Fibroblast of upper back skin (primary cell): ENCODE measurements at regions not wholly inside any gene's neighbourhood (a gene's known extent, or its start where the extent isn't known, plus 50 kb on each side); places are given as distances from the start of the nearest gene placed in this dataset.

Experiments used
- DNase-seq: peaks from one replicate; pipeline ENCODE4 v3.0.0-alpha.2; 2013

GRCh38 chr5:98096155-98096554 lies 677.3 kb upstream of the RGMB start:
- peak; percentile 81 for DNase-seq

DNA sequence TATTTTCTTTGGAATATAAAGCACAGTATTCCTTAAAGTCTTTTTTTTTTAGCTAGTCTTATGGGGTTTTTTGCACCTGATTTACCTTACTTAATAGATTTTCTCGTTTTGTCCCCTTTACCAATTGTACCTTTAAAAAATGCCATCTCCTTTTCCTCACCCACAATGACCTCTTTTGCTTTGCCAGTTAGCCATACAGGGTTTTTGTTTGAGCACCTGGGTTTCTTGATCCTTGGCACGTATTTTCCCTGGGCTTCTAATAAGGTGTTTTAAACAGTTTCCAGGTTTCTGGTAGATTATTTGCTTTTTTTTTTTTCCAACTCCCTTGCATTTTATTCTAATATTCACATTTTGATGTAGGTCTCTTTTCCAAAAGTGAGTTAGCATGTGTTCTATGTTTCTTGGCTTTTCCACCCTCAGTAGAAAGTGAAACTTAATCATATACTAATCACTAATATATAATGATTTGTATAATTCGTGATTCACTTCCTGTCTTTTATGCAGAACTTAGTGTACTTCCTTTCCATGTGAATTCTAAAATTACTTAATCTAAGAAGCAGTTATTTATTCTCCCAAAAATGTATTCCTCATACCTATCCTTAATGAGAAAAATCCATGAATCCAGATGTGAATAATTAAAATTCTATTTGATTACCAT lies 673.9 kb upstream of the RGMB start:
- DNase-seq: no peak

DNA sequence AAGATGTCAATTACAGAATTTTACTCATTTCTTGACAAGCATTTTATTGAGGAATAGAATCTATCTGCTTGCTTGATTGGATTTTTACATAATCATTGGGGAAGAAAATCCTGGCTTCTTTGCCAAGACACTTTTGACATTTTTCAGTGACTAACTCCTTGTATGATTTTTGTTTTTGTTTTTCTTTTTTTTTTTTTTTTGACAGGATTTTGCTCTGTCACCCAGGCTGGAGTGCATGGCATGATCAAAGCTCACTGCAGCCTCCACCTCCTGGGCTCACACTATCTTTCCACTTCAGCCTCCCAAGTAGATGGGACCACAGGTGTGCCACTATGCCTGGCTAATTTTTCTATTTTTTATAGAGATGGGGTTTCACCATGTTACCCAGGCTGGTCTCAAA lies 672.3 kb upstream of the RGMB start:
- DNase-seq: no peak

DNA sequence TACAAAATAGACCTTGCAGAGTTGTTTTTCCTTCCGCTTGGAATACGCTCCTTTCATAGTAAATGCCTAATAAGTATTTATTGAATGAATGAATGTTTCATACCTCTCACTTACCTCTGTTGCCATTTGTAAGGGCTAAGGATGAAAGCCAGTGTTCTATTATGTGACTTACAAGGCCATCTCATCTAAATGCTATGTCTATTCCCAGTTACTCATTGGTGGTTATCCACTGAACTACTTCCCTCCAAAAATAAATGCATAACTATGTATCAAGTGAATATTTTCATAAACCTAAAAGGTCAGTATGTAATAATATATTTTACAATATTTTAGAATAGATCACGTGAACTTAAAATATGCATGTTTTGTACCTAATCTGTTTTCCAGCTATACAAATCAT lies 670.5 kb upstream of the RGMB start:
- no peak for DNase-seq

DNA sequence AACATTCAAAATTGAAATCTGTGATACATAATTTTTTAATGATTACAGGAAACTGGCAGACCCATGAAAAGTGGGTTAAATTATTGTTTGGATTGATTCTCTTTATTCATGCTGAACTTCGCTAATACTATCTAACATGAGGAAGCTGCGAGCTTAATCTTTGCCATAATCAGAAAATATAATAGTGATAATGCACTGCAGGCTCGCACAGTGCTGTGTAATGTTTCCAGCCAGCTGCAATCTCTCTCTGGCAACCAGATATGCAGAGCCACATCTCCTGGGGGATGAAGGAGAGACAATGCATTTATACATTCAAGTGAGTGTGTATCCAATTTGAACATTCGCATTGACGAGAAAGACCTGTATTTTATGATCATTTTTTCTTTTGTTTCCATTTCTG lies 669.7 kb upstream of the RGMB start:
- DNase-seq: no peak

GRCh38 chr5:98104454-98105188 lies 668.8 kb upstream of the RGMB start:
- no peak for DNase-seq

DNA sequence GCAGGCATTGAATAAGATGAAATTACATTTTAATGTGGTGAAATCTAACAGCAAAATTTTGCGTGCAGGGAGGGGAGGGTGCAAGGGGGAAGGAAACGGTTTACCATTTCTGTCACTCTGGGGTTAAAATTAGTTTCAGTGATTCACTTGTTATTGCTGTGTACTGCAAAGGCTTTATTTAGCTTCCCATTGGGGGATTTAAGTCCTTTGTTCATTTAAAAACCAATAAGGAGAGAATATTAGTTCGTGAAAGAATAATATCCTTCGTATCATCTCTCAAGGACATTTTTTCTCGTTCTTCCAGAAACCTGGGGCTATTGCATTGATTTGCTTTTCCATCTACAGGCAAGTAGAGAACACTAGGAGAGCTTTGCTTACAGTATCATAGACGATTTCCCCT lies 667.8 kb upstream of the RGMB start:
- DNase-seq: no peak

DNA sequence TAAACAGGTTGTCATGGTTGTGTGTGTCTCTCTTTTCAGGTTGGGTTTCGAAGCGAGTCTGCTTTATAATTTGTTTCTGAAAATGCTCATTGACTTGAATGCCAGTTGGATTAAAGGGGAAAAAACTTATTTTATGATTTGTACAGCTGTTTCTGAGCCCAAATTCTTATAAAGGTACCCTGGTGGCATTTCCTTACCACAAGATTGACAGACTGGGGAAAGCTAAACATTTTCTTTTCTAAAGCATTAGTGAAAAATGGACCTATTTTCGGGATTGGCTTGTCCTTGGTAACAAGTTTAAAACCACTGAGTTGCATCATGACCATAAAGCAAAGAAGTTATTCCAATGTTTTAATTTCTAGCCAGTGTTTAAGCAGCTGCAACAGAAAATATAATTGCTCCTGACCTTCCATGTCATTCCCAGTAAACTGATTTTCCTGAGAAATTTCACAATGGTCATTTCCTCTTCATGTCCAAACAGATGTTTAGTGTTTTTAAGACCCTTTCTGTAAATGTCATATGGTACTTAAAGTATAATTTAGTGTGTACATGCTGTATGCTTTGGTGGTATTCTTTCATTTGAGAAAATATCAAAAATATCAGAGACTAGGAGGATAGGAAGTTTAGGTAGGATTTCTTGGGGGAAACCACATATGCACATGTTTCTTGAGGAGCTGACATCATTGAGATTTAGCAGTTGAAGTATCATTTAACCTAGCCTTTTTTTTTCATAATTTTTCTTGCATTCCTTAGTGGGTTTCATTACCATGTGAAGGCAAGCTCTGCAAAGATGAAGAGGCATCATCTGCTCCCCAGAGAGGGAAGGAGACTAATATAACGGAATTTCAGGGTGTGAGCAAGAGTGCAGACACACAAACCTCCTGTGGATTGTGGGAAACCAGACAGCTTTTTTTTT lies 667.1 kb upstream of the RGMB start:
- DNase-seq: peak; percentile 97

- DNase-seq: peak; percentile 94
These were observed 665.0 kb upstream of the RGMB start for GRCh38 chr5:98108497-98108896.

DNA sequence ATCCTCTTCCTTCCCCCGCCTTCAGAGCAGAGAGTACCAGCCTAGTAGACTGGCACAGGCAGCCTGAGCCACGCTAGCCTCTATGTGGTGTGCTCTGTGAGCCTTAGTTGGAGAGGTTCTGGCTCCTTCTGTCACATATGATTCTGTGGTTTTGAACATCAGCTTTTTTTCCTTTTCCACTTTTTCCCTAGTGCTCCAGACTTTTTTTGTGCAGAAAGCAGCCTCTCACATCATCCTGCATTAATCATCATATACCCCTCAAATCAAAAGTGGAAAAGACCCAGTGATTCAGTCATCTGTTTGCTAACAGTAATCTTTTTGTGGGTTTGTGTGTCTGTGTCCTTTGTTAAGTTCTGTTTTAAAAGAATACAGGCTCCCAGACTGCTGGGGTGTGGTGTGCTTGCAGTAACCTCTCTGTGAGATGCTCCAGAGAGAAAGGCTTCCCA lies 663.9 kb upstream of the RGMB start:
- peak; percentile 90 for DNase-seq

DNA sequence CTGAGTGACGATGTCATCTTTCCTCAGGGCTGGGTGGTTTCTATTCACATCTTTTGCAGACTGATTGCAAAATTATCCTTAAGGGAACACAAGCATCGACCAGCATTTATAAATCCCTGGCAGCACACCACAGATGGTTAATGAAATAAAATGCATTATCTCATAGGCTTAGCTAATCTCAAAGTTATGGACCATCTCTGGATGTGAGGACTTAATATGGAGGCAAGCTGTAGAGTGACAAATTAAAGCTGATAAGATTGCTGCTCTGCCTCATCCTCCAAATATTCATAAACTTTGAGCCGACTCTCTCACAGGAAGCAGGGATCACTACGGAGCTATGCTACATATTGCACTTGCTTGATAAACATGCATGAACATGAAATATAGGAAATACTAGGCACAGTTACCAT lies 663.2 kb upstream of the RGMB start:
- peak; percentile 81 for DNase-seq

DNA sequence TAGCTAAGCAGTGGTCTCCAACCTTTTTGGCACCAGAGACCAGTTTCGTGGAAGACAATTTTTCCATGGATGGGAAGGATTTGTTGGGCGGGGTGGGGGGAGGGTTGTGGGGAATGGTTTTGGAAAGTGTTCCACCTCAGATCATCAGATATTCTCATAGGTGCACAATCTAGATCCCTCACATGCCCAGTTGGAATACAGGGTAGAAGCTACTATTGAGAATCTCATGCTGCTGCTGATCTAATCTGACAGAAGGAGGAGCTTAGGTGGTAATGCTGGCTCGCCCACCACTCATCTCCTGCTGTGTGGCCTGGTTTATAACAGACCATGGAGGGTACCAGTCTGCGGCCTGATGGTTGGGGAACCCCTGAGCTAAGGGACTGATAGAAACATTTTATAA lies 662.7 kb upstream of the RGMB start:
- no peak for DNase-seq

GRCh38 chr5:98111686-98112085 lies 661.8 kb upstream of the RGMB start:
- DNase-seq: no peak

DNA sequence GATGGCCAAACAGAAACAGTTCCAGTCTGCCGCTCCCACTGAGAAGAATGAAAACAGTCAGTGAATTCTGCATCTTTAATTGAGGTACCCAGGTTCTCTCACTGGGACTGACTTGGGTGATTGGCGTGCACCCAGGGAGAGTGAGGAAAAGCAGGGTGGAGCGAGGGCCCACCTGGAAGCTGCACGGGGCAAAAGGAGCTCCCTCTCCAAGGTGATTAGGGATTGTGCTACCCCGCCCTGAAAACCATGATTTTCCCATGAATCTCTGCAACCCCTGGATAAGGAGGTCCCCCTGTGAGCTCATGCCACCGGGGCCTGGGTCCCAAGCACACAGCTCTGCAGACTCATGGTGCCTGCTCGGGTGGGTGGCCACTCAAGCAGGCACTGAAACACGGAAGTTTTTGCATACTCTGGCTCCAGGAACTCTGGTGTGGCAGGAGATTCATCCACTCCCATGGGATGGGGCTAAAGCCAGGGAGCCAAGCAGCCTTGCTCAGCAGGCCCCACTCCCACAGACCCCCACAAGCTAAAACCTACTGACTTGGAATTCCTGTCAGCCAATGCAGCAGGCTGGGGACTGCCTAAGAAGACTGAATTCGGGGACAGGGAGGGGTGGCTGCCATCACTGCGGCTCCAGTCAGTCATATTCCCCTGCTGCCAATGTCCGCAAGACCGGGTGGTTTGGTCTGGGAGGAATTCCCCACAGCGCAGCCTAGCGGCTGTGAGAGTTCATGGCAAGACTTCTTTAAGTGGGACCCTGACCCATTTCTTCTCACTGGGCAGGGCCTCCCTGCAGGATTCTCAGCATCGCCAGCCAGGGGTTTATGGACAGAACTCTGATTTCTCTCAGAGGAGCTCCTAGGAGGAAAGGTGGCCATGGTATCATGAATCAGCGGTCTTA lies 652.2 kb upstream of the RGMB start:
- no peak for DNase-seq

GRCh38 chr5:98128271-98128670 lies 645.2 kb upstream of the RGMB start:
- no peak for DNase-seq

GRCh38 chr5:98128846-98129245 lies 644.6 kb upstream of the RGMB start:
- no peak for DNase-seq

- DNase-seq: peak; percentile 29
These were observed 643.0 kb upstream of the RGMB start for GRCh38 chr5:98130261-98131035.

DNA sequence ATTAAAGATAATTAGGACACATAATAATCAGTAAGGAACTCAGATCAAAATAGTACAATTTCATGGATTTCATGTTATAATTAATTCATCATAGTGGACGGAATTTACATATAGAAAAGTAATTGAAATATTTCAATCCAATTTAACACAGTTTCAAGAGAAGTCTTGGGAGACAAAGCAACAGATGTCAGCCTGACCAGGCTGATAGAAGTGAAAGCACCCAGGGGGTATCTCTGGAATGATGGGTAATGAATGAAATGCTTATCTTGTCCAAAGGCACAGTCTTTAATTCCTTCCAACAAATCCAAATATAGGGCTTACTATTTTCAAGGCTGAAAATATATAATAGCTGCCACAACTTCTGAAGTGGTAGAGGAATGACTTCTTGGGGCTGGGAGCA lies 629.3 kb upstream of the RGMB start:
- DNase-seq: peak; percentile 8

GRCh38 chr5:98144710-98145109 lies 628.8 kb upstream of the RGMB start:
- no peak for DNase-seq

DNA sequence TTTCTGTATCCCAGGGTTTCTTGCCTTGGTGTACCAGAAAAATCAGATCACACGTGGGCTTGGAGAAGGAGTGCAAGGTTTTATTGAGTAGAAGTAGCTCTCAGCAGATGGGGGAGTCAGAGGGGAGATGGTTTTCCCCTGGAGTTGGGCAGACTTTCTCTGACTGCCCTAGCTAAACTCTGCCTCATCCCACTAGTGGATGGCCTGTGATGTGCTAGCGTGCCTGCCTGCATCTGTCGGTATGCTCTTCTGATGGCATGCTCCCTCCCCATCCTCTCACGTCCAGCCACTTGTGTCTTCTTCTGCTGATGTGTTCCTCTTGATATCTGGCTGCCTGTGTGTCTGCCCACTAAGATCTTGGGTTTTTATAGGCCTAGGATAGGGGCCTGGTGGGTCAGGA lies 616.1 kb upstream of the RGMB start:
- DNase-seq: no peak

- no peak for DNase-seq
These were observed 615.0 kb upstream of the RGMB start for GRCh38 chr5:98158440-98158839.
